ENCODE measurements at regions not wholly inside any gene's neighbourhood (a gene's known extent, or its start where the extent isn't known, plus 50 kb on each side); places are given as distances from the start of the nearest gene placed in this dataset.

DNA sequence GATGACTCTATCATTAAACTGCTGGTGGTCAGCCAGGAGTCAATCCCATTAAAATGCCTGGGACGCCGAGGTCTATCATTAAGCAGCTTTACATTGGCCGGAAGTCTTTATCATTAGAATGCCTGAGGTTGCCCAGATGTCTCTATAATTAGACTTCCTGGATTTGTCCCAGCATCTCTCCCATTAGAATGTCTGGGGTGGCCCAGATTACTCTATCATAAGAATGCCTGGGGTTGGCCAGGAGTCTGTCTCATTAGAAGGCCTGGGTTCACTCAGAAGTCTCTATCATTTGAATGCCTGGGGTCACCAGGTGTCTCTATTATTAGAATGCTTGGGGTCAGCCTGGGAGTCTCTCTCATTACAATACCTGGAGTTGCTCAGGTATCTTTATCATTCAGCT lies 2227.2 kb downstream of the TP53TG3F start:
- DNase-seq = no peak
- TF ChIP-seq, protein P1, sequence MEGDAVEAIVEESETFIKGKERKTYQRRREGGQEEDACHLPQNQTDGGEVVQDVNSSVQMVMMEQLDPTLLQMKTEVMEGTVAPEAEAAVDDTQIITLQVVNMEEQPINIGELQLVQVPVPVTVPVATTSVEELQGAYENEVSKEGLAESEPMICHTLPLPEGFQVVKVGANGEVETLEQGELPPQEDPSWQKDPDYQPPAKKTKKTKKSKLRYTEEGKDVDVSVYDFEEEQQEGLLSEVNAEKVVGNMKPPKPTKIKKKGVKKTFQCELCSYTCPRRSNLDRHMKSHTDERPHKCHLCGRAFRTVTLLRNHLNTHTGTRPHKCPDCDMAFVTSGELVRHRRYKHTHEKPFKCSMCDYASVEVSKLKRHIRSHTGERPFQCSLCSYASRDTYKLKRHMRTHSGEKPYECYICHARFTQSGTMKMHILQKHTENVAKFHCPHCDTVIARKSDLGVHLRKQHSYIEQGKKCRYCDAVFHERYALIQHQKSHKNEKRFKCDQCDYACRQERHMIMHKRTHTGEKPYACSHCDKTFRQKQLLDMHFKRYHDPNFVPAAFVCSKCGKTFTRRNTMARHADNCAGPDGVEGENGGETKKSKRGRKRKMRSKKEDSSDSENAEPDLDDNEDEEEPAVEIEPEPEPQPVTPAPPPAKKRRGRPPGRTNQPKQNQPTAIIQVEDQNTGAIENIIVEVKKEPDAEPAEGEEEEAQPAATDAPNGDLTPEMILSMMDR (IDR thresholded peaks at IDR 0.05; ENCODE audit: low read depth, low read length) = no peak
- Histone ChIP-seq H3K27me3 (no peaks in the 10 kb centered on the region), H3K4me1 (no peaks in the 10 kb centered on the region), H3K9me3 (no peaks in the 10 kb centered on the region), H3K4me3 (ENCODE audit: low read depth, low read length) (no peak overlapping the region), H3K36me3 (no peaks in the 10 kb centered on the region)

DNA sequence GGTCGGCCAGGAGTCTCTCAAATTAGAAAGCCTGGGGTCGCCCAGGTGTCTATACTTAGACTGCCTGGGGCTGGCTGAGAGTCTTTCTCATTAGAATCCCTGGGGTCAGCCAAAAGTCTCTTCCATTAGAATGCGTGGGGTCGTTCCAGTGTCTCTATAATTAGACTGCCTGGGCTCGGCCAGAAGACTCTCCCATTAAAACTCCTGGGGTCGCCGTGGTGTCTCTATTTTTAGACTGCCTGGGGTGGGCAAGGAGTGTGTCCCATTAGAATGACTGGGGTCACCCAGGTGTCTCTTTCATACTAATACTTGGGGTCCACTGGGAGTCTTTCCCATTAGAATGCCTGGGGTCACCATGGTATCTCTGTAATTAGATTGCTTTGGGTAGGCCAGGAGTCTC lies 2227.7 kb downstream of the TP53TG3F start:
- DNase-seq = no peak
- Histone ChIP-seq H3K27me3 (no peaks in the 10 kb centered on the region), H3K36me3 (no peaks in the 10 kb centered on the region), H3K4me1 (no peaks in the 10 kb centered on the region), H3K4me3 (ENCODE audit: low read depth, low read length) (no peak overlapping the region), H3K9me3 (no peaks in the 10 kb centered on the region)
- TF ChIP-seq, protein P1 (IDR thresholded peaks at IDR 0.05; ENCODE audit: low read depth, low read length) = no peak

DNA sequence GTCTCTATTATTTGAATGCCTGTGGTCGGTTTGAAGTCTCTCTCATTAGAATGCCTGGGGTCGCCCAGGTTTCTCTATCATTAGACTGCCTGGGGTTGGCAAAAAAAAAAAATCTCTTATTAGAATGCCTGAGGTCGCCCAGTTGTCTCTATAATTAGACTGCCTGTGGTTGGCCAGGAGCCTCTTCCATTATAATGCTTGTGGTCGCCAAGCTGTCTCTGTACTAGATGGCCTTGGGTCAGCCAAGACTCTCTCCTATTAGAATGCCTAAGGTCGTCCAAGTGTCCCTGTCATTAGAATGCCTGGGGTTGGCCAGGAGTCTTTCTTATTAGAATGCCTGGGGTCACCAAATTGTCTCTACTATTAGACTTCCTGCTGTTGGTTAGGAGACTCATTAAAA lies 2228.4 kb downstream of the TP53TG3F start:
- no peaks in the 10 kb centered on the region for H3K9me3 ChIP-seq
- H3K4me1 ChIP-seq = no peaks in the 10 kb centered on the region
- DNase-seq = no peak
- TF ChIP-seq, protein P1 (IDR thresholded peaks at IDR 0.05; ENCODE audit: low read depth, low read length) = no peak
- H3K4me3 ChIP-seq (ENCODE audit: low read depth, low read length) = no peak overlapping the region
- no peaks in the 10 kb centered on the region for H3K27me3 ChIP-seq
- no peaks in the 10 kb centered on the region for H3K36me3 ChIP-seq

DNA sequence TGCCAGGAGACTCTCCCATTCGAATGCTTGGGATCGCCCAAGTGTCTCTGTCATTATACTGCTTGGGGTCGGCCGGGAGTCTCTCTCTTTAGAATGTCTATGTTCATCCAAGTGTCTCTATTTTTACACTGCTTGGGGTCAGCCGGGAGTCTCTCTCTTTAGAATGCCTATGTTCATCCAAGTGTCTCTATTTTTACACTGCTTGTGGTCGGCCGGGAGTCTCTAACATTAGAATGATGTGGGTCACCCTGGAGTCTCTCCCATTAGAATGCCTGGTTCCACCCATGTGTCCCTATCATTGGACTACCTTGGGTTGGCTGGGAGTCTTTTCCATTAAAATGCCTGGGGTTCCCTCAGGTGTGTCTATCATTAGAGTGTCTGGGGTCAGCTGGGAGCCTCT lies 2230.4 kb downstream of the TP53TG3F start:
- Histone ChIP-seq H3K4me1 (no peaks in the 10 kb centered on the region), H3K36me3 (no peaks in the 10 kb centered on the region), H3K27me3 (no peaks in the 10 kb centered on the region), H3K9me3 (no peaks in the 10 kb centered on the region), H3K4me3 (ENCODE audit: low read depth, low read length) (no peak overlapping the region)
- TF ChIP-seq, protein P1 (IDR thresholded peaks at IDR 0.05; ENCODE audit: low read depth, low read length) = no peak
- DNase-seq = no peak

DNA sequence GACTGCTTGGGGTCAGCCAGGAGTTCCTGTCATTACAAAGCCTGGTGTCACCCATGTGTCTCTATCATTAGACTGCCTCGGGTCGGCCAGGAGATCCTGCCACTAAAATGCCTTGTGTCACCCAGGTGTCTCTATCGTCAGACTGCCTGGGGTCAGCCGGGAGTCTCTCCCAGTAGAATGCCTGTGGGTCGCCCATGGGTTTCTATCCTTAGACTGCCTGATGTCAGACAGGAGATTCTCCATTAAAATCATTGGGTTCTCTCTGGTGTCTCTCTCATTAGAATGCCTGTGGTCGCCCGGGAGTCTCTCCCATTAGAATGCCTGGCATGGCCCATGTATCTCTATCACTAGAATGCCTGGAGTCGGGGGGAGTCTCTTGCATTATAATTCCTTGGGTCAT lies 2231.0 kb downstream of the TP53TG3F start:
- Histone ChIP-seq H3K36me3 (no peaks in the 10 kb centered on the region), H3K4me3 (ENCODE audit: low read depth, low read length) (no peak overlapping the region), H3K27me3 (no peaks in the 10 kb centered on the region), H3K4me1 (no peaks in the 10 kb centered on the region), H3K9me3 (no peaks in the 10 kb centered on the region)
- TF ChIP-seq, protein P1 (IDR thresholded peaks at IDR 0.05; ENCODE audit: low read depth, low read length) = no peak
- no peak for DNase-seq

DNA sequence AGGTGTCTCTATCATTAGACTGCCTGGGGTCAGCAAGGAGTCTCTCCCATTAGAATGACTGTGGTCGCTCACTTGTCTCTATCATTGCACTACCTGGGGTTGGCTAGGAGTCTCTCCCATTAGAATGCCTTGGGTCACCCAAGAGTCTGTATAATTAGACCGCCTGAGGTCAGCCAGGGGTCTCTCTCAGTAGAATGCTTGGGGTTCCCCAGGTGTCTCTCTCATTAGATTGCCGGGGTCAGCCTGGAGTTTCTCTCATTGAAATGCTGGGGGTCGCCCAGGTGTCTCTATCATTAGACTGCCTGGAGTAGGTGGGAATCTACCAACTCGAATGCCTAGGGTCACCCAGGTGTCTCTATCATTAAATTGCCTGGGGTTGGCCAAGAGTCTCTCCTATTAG lies 2231.6 kb downstream of the TP53TG3F start:
- H3K27me3 ChIP-seq = no peaks in the 10 kb centered on the region
- H3K4me3 ChIP-seq (ENCODE audit: low read depth, low read length) = no peak overlapping the region
- DNase-seq = no peak
- no peaks in the 10 kb centered on the region for H3K9me3 ChIP-seq
- no peaks in the 10 kb centered on the region for H3K36me3 ChIP-seq
- H3K4me1 ChIP-seq = no peaks in the 10 kb centered on the region
- TF ChIP-seq, protein P1 (IDR thresholded peaks at IDR 0.05; ENCODE audit: low read depth, low read length) = no peak
